Vagina (tissue), 2 donors: ENCODE measurements at regions not wholly inside any gene's neighbourhood (a gene's known extent, or its start where the extent isn't known, plus 50 kb on each side); places are given as distances from the start of the nearest gene placed in this dataset.

Experiments used
- POLR2A ChIP-seq, 2 donors: fragments of 450-650 bp; IDR thresholded peaks; one replicate each; pipeline ENCODE4 v1.6.1; 2017; ENCODE audit warnings: antibody characterized with exemption in 2 of 2, mild to moderate bottlenecking in 2 of 2, moderate library complexity in 2 of 2
- TF ChIP-seq, protein P1 (sequence below), 3 experiments: fragments of 450-650 bp in 2 of 3; fragments of 200-600 bp in 1 of 3; sonication (generic) in 1 of 3; IDR thresholded peaks; one replicate each; pipeline ENCODE4 v1.5.1; 2017 to 2019; ENCODE audit warnings: antibody characterized with exemption in 3 of 3, mild to moderate bottlenecking in 2 of 3, moderate library complexity in 2 of 3

DNA sequence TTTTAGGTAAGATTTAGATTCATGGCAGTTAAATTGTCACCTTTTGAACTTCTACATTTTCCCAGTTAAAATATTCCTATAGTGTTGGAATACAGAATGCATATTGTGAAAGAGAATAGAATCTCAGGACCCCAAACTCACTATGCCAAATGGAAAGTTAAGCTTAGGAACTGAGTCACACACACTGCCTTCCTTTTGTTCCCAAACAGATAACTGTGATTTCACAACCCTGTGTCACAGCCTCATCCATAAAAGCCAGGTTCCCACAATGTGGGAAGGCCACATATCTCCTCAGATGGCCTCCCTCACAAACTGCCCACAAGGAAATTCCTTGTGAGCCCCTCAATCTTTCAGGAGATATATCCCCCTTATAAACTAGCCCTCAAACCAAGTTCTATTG lies 94.7 kb upstream of the HPF1 start:
- TF ChIP-seq, protein P1, sequence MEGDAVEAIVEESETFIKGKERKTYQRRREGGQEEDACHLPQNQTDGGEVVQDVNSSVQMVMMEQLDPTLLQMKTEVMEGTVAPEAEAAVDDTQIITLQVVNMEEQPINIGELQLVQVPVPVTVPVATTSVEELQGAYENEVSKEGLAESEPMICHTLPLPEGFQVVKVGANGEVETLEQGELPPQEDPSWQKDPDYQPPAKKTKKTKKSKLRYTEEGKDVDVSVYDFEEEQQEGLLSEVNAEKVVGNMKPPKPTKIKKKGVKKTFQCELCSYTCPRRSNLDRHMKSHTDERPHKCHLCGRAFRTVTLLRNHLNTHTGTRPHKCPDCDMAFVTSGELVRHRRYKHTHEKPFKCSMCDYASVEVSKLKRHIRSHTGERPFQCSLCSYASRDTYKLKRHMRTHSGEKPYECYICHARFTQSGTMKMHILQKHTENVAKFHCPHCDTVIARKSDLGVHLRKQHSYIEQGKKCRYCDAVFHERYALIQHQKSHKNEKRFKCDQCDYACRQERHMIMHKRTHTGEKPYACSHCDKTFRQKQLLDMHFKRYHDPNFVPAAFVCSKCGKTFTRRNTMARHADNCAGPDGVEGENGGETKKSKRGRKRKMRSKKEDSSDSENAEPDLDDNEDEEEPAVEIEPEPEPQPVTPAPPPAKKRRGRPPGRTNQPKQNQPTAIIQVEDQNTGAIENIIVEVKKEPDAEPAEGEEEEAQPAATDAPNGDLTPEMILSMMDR (IDR thresholded peaks at IDR 0.05) = no peak
- TF ChIP-seq POLR2A (IDR thresholded peaks at IDR 0.05) = no peak
